IMR-90 (cell line): ENCODE measurements at regions not wholly inside any gene's neighbourhood (a gene's known extent, or its start where the extent isn't known, plus 50 kb on each side); places are given as distances from the start of the nearest gene placed in this dataset.

Experiments
- CEBPB ChIP-seq: IDR thresholded peaks from 2 replicates; pipeline ENCODE4 v1.6.1; 2012; ENCODE audit warnings: low read depth, low read length, improper control_type of control experiment
- CHD1 ChIP-seq: IDR thresholded peaks from 2 replicates; pipeline ENCODE4 v1.6.1; 2012; ENCODE audit warnings: low read depth, low read length, improper control_type of control experiment
- MXI1 ChIP-seq: IDR thresholded peaks from 2 replicates; pipeline ENCODE4 v1.6.1; 2012; ENCODE audit warnings: low read depth, mild to moderate bottlenecking, low read length, moderate library complexity, borderline replicate concordance
- POLR2A ChIP-seq: IDR thresholded peaks from 2 replicates; pipeline ENCODE4 v1.6.1; 2012; ENCODE audit warnings: mild to moderate bottlenecking, low read depth, low read length
- RAD21 ChIP-seq: IDR thresholded peaks from 2 replicates; pipeline ENCODE4 v1.6.1; 2012; ENCODE audit warnings: low read length, improper control_type of control experiment
- RCOR1 ChIP-seq: IDR thresholded peaks from 2 replicates; pipeline ENCODE4 v1.6.1; 2012; ENCODE audit warnings: mild to moderate bottlenecking, low read length, improper control_type of control experiment; ENCODE audit not compliant: insufficient replicate concordance
- RFX5 ChIP-seq: IDR thresholded peaks from 2 replicates; pipeline ENCODE4 v1.8.0; 2012; ENCODE audit warnings: low read depth, mild to moderate bottlenecking, low read length, moderate library complexity
- TF ChIP-seq, protein P1 (sequence below): conservative IDR thresholded peaks from 2 replicates; pipeline ENCODE4 v1.5.1; 2012; ENCODE audit warnings: mild to moderate bottlenecking, low read depth, low read length, improper control_type of control experiment
- TF ChIP-seq, protein P2 (sequence below): fragments of 150-350 bp; IDR thresholded peaks from 2 replicates; pipeline ENCODE4 v1.6.1; 2017; ENCODE audit warnings: mild to moderate bottlenecking, antibody characterized with exemption, low read length, low read depth

GRCh38 chr9:78835928-78836450 is 539.1 kb downstream of the PSAT1 start:
- TF ChIP-seq, protein P1, sequence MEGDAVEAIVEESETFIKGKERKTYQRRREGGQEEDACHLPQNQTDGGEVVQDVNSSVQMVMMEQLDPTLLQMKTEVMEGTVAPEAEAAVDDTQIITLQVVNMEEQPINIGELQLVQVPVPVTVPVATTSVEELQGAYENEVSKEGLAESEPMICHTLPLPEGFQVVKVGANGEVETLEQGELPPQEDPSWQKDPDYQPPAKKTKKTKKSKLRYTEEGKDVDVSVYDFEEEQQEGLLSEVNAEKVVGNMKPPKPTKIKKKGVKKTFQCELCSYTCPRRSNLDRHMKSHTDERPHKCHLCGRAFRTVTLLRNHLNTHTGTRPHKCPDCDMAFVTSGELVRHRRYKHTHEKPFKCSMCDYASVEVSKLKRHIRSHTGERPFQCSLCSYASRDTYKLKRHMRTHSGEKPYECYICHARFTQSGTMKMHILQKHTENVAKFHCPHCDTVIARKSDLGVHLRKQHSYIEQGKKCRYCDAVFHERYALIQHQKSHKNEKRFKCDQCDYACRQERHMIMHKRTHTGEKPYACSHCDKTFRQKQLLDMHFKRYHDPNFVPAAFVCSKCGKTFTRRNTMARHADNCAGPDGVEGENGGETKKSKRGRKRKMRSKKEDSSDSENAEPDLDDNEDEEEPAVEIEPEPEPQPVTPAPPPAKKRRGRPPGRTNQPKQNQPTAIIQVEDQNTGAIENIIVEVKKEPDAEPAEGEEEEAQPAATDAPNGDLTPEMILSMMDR: no peak
- TF ChIP-seq CHD1 (no peak), POLR2A (no peak), CEBPB (no peak), RCOR1 (no peak), RAD21 (no peak), MXI1 (no peak), RFX5 (no peak)
- TF ChIP-seq, protein P2, sequence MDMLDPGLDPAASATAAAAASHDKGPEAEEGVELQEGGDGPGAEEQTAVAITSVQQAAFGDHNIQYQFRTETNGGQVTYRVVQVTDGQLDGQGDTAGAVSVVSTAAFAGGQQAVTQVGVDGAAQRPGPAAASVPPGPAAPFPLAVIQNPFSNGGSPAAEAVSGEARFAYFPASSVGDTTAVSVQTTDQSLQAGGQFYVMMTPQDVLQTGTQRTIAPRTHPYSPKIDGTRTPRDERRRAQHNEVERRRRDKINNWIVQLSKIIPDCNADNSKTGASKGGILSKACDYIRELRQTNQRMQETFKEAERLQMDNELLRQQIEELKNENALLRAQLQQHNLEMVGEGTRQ: no peak
